HG03521 (cell line): ENCODE measurements at regions not wholly inside any gene's neighbourhood (a gene's known extent, or its start where the extent isn't known, plus 50 kb on each side); places are given as distances from the start of the nearest gene placed in this dataset.
"Not testable (repeated sequence)": the region's sequence is repeated elsewhere in the genome, so short reads cannot be mapped to it uniquely, and the experiment has no call there.

Source experiments
- ATAC-seq: cut with Tn5 transposase; IDR thresholded peaks from one replicate; pipeline ENCODE4 v1.9.1; 2021; ENCODE audit warnings: mild to moderate bottlenecking, moderate library complexity; ENCODE audit not compliant: unreplicated experiment

DNA sequence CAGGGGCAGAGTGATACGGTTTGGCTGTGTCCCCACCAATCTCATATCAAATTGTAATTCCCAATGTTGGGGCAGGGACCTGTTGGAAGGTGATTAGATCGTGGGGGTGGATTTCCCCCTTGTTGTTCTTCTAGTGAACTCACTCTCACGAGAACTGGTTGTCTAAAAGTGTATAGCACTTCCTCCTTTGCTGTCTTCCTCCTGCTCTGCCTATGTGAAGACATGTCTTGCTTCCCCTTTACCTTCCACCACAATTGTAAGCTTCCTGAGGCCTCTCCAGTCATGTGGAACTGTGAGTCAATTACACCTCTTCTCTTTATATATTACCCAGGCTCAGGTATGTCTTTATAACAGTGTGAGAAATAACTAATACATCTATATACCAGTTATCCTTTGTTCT is 706.4 kb upstream of the KLHL1 start:
- no peak for ATAC-seq

DNA sequence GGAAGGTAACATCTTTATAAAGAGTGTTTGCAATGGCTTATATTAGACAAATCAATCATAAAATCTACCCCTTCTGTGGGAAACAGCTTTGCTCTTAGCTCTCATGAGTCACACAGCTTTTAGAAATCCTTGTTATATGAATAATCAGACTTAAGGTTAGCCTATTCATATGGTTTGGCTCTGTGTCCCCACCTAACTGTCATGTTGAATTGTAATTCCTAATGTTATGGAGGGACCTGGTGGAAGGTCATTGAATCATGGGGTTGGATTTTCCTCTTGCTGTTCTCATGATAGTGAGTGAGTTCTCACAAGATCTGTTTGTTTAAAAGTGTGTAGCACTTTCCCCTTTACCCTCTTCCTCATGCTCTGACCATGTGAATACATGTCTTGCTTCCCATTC is 704.2 kb upstream of the KLHL1 start:
- no peak for ATAC-seq

DNA sequence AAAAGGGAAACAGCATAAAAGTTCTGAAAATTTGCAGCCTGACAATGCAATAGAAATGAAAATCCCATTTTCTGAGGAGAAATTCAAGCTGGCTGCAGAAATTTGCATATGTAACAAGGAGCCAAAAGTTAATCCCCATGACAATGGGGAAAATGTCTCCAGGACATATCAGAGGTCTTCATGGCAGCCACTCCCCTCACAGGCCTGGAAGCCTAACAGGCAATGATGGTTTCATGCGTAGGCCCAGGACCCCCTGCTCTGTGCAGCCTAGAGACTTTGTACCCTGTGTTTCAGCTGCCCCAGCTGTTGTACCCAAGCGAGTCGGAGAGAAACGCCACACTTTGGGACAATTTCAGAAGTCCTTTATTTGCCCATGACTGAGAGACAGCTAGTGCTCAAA is 701.3 kb upstream of the KLHL1 start:
- ATAC-seq: no peak

DNA sequence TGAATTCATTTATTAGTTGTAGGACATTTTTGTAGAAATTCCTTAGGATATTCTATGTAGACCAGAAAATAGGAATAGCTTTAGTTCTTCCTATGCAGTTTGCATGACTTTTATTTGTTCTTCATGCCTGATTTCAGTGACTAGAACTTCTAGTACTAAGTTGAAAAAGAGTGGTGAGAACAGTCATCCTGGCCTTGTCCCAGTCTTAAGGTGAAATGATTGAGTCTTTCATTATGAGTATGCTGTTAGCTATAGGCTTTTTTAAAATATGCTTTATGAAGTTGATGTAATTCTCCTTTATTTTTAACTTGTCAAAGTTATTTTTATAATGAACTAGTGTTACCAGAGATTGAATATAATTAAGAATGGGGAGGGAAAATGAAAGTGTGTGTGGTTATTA is 690.1 kb upstream of the KLHL1 start:
- ATAC-seq: no peak

DNA sequence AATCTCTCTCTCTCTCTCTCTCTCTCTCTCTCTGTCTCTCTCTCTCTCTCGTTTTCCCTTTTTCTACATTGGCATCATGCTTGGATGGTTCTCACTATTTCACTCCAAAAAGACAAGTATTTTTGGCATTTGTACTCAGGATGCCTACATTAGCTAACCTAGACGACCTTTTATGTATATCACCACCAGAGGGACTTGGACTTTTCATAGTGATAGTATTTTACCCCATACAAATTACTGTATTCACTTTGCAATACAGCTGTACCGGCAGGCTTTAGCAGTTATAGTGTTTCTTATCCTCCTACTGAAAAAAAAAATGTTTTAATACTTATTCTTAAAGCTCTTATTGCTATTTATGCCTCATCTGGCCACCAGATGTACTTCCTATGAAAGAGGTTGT is 687.2 kb upstream of the KLHL1 start:
- no peak for ATAC-seq

DNA sequence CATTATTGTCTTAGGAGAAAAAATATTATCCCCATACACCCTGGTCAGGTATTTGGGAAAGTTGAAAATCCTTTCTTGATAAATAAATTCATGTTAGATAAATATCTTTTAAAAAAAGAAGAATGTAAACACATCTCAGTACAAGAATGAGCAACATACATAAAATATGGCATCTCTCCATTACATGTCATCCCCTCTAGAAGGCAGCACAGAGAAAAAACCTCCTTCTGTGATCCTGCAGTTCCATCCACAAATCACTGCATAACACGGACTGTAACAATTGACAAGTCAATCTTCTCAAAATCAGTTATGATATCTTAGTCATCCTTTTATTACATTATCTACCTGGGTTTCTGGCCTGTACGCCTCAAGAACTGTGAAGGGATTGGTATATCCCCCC is 683.9 kb upstream of the KLHL1 start:
- no peak for ATAC-seq

DNA sequence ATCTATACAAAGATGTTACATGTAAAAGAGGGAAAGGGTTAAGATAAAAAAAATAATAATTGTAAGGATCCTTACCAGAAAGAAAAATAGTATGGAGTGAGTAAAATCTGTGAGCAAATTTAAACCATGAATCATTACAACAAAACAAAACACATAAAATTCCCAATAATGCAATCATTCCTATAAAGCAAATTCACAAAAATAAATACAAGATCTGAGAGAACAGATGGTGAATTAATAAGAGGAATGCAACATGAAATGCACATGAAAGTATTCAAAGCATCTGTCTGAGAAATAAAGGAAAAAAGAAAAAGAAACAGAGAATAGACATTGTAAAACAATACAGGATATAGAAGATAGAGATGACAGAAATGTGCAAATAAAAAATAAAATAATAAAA is 681.5 kb upstream of the KLHL1 start:
- ATAC-seq: no peak

DNA sequence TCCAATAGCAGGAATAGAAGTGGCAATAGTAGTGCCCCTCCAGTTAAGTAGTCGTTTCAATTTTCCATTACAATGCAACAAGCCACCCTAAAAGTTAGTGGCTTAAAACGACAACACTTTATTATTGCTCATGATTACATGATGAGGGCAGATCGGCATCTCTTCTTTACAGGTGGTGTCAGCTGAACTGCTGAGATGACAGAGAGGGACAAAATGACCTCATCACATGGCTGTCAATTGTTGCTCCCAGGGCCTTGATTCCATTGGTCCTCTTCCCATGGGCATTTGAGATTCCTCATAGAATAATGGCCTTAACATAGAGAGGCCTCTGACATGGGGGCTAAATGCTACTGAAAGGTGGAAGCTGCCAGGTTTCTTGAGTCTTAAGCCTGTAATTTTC is 679.8 kb upstream of the KLHL1 start:
- ATAC-seq: no peak

DNA sequence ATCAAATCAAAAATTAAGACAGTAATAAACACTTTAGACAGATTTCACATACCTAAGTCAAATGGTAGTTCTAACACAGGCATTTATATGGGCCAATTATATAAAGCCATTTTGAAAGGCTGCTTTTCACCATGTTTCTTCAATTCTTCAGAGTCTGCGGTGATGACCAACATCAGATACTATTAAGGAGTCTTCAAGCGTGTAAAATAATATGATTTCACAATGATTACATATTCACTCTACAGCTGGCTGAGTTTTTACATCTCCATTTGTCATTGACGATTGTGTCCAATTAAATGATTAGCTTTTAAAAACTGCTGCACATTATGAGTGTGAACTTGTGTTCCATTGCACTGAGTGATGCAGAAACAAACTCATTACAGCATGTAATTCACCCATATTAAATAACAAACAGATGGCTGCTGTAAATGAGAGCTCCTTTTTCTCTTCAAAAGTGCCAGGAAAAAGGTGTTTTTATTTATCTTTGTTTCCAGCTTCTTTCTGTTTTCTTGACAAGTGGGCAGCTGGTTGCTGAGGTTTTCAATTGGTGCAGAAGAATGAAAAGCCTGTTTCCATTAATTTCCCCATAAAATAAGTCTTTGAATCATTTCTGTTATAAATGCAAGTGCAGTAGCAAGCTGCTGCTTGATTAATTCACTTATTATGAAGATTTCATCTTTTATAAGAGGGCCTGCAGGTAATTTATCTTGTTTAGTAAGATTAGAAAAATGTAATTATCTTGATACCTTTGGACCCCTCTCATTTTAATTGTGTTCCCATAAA is 676.1 kb upstream of the KLHL1 start:
- ATAC-seq: no peak

DNA sequence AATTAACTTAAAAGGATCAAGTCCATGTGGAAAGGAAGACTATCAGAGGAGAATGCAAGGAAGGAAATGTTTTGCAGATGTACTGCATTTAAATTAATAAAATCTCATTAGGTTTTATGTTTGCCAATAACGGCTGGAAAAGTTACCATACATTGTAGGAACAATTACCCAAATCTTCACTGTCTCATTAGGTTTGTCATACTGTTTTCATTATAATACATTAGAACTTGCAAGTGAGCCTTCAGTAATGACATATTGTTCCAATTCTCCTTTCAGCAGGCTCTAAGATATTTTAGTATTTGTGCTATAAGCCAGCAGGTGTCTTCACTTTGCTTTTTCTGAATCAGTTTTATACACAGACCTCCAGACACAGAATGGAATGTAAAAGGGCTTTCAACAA is 661.6 kb upstream of the KLHL1 start:
- ATAC-seq: no peak

DNA sequence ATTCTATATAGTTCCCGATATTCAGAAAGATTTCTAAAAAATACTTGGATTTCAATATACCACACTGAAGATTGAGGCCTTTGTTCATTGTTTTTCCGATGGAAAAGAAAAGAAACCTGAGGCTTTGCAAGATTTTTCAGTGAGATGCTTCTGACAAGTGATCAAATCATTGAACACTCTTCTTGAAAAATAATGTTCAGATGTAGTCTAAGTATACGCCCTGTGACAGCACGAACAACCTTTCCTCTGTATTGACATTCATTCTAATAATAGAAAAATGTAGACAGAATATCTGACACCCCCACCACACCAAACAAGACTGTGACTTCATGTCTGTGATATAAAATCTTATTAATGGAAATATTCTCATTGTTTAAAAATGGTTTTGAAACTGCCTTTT is 650.7 kb upstream of the KLHL1 start:
- no peak for ATAC-seq

DNA sequence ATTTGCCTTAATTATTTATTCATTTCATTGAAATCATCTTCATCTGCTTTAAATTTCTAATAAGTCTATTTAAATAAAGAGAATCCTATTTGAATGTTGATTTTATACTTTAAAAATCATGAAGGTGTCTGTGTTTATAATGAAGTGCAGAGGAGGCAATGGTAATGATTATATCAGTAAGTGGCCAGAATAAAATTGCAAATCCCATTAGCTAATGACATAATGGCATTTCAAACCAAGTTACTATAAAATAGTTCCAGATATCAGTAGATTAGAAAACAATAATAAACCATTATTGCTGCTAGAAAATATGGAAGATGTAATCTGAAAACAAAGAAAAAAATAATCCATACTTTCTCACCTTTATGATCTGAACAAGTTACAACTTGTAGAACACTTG is 647.8 kb upstream of the KLHL1 start:
- no peak for ATAC-seq

DNA sequence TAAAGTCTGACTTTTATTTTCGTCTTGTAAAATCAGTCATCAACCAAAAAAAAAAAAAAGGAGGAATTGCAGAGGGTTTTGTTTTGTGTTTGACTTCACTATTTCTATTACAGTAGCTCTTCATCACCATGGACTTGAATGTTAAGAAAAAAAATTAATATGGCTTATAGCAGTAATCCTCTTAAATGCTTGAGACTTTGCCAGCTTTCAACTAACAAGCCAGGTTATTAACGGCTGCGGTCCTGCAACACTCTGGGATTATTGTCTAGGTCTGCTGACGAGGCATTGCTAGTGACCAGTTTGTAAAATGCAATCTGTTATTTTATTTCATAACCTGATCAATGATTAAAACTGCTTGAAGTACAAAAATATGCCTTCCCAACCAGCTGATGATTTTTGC is 647.2 kb upstream of the KLHL1 start:
- no peak for ATAC-seq

DNA sequence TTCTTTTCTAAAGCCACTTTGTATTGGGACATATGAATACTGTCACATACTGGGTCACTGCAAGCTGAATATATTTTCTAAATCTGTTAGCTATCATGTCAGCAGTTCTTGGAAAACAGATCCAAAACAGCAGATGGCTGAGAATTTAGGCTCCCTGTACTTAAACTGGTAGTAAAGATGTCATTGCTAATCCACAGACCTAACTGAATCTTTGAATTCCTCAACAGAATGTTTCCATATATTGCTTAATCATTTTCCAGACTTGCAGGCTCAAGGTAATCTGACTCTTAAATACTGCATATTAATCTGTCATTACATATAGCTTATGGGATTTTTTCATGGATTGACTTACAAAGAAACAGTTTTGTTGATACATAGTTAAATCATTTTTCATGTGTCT is 639.0 kb upstream of the KLHL1 start:
- ATAC-seq: no peak

DNA sequence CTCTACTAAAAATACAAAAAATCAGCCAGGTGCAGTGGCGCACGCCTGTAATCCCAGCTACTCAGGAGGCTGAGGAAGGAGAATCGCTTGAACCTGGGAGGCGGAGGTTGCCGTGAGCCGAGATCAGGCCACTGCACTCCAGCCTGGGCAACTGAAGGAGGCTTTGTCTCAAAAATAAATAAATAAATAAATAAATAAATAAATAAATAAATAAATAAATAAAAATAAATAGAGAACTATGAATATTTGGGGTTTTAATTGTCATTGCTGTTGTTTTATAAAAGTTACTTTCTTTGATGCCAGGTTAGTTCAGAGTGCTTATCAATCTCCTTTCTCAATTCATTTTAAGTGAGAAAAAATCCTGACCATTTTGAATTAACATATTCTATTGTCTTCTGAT is 638.2 kb upstream of the KLHL1 start:
- ATAC-seq: not testable (repeated sequence)

DNA sequence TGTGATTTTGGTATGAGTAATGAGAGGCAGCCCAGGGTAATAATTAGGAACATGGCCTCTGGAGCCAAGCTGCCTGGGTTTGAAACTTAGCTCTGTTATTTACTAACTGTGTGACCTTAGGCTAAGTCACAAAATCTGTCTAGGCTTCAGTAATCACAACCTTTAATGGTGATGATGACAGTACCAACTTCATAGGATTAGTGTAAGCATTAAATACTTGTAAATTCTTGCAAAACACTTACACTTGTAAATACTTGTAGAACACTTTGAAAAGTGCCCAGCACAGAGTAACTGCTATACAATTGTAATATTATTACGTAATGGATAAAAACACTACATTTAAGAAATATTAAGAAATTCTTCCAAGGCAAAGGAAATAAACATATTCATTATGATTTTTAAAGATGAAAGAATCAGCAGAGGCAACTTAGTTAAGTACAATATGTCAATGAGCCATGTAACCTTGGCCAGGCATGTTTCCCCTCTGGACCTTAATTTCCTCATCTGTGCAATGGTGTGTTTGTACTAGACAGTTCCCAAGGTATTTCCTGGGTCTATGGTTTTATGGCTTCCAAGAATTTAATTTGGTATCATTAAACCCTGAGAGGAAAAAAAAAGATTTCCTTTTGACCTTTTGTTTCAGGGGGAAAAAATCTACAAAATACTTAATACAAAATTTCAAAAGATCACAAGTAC is 628.5 kb upstream of the KLHL1 start:
- no peak for ATAC-seq

DNA sequence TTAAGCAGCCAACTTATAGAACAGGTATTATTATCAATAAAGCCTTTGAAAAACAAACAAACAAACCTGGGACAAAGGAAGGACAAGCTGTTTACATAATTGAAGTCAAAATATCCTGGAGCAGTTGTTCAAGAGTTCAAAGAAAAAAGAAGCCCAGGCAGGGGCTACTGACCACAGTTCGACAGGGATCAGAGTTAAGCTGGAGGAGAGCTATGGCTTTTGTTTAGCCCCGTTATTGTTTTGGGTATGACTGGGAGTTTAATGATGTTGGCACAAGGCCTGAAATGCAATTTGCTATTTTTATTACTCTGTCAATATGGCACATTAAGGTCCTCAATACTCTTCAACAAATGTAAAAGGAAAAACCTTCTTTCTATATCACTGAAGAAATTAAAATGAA is 624.4 kb upstream of the KLHL1 start:
- ATAC-seq: no peak

DNA sequence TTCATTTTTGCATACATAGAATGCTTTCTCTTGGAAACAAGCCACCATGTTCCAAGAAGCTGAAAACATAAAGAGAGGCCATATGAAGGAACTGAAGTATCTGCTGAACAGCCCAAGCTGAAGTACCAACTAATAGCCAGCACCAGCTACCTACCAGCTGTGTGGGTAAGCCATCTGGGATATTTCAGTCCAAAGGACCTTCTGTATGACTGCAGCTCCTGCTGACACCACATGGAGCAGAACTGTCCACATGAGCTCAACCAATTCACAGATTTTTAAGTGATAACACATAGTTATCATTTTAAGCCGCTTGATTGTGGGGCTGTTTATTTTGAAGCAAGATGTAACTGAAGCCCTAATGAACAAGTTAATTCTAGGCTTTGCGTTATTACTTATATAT is 621.1 kb upstream of the KLHL1 start:
- no peak for ATAC-seq

DNA sequence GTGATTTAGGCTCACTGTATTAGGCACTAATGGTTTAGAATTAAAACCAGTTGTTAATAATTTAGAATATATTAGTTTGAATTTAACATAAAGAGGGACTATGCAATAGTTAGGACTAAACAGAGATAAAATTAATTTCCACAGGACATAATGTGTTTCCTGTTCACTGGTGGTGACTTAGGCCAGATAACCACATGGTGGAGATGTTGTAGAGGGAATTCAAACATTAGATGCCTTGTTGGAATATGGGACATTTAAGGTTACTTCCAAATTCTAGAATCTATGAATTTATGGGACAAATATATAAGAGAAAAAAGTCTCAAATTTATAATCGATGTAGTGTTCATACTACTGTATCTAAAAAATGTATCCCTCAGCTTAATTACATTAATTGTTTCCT is 615.5 kb upstream of the KLHL1 start:
- no peak for ATAC-seq

DNA sequence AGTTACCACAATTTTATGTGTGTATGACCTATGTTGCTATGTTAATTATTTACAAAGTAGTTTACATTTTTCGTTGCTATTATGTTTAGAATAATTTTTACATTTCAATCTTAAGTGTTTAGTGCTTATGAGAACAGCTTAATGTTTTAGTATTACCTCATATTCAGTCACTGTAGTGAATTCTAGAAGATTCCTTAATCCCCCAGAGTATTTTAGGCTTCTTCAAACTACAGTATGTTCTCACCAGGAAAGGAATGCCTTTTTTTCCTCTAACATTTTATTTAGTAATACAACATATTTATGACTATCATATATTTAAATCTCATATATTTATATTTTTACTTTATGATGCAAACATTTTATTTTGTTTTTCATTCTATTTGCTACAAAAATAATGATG is 612.1 kb upstream of the KLHL1 start:
- ATAC-seq: no peak

DNA sequence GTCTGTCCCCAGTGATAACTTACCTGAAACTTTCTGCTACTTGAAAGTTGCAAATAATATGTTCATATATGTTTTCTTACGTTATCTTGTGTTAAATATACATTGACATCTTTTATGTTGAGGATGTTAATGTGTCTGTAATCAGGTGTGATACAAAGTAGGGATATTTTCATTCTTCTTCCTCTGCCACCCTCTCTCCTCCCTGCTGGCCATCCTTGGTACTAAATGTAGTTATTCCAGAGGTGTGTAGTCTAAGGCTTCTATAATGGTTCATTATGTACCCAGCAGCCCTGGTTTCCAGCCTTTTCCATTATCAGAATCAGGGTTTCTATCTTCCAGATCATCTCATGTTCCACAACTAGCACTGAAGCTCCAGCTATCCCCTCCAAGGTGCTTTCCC is 606.7 kb upstream of the KLHL1 start:
- ATAC-seq: no peak

DNA sequence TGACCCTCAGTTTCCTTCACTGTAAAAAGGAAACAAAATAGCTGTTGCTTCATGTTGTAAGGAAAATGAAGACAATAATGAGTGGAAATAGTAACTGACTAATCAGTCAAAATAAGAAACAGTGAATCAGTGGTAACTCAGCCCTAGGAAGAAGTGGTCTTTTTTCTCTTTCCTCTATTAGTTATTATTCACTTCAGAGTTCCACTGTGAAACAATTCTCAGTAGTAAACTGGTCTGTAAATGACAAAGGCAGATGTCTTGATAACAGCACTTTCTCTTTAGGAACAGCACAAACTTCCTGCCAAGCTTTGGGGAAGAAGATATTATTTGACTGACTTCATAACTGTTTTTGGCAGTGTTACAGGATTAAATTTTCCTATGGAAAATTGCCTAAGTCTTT is 600.5 kb upstream of the KLHL1 start:
- ATAC-seq: no peak

DNA sequence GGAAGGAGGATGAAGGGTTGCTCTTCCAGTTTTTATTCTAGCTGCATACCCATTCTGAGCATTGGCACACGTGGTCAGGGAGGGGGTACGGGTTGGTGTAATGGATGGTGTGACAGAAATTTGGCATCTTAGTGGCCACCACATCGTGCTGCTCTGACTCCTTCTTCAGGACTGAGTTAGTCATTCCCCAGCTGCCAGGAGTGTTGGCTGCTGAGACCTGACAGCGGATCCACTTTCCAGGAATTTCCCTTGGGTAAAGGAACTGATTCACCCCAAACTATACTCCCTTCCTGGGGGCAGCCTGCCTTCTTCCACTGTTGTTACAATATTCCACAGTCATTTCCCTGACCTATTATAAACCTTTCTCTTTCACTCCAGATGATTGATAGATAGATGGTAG is 595.5 kb upstream of the KLHL1 start:
- no peak for ATAC-seq
